Subcutaneous abdominal adipose tissue (tissue), 5 donors: ENCODE measurements at regions not wholly inside any gene's neighbourhood (a gene's known extent, or its start where the extent isn't known, plus 50 kb on each side); places are given as distances from the start of the nearest gene placed in this dataset.
"Not testable (repeated sequence)": the region's sequence is repeated elsewhere in the genome, so short reads cannot be mapped to it uniquely, and the experiment has no call there.

Experiments used
- H3K27ac ChIP-seq: one replicate; pipeline ENCODE4 v1.7.0; 2013; ENCODE audit warnings: low read depth, mild to moderate bottlenecking, inconsistent platforms, low read length, moderate library complexity
- H3K27me3 ChIP-seq, 5 donors: one replicate each; pipeline ENCODE4 v1.7.0; 2013; ENCODE audit warnings: low read length in 5 of 5, inconsistent platforms in 1 of 5; ENCODE audit not compliant: control insufficient read depth in 5 of 5, insufficient read depth in 4 of 5
- H3K36me3 ChIP-seq, 5 donors: one replicate each; pipeline ENCODE4 v1.7.0; 2013; ENCODE audit warnings: low read length in 5 of 5; ENCODE audit not compliant: control insufficient read depth in 5 of 5, insufficient read depth in 5 of 5
- H3K4me1 ChIP-seq, 5 donors: one replicate each; pipeline ENCODE4 v1.7.0; 2013; ENCODE audit warnings: low read length in 5 of 5, mild to moderate bottlenecking in 3 of 5, moderate library complexity in 1 of 5; ENCODE audit not compliant: control insufficient read depth in 5 of 5, insufficient read depth in 5 of 5
- H3K4me3 ChIP-seq, 5 donors: one replicate each; pipeline ENCODE4 v1.7.0; 2013; ENCODE audit warnings: low read length in 5 of 5, low read depth in 1 of 5
- H3K9ac ChIP-seq, 5 donors: one replicate each; pipeline ENCODE4 v1.7.0; 2013; ENCODE audit warnings: low read length in 5 of 5, mild to moderate bottlenecking in 4 of 5, moderate library complexity in 3 of 5
- H3K9me3 ChIP-seq, 5 donors: one replicate each; pipeline ENCODE4 v1.7.0; 2013; ENCODE audit warnings: low read length in 5 of 5; ENCODE audit not compliant: control insufficient read depth in 5 of 5
- donor health status: healthy.
- donor health status: healthy.
- donor health status: healthy.
- donor health status: healthy.
- donor health status: healthy.

DNA sequence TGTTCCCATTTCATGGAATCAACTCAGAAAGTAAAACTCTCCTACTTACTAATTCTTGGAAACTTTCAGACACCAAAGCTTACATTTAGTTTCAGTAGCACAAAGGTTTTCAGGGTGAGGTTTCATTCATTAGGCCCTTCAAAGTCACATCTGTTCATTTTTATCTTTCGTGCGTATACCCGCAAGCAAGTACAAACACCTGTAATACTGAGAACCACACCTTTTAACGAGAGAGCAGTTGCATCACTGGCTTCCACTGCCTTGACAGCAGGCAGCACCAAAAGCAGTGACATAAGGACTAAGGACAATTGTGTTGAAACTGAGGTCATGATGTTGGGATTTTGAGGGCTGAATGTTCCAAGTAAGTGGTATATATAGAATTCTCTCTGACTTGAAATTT is 60.5 kb downstream of the GOLGA6L22 start:
- H3K9ac ChIP-seq, H3K27me3 ChIP-seq, H3K36me3 ChIP-seq, H3K27ac ChIP-seq, H3K4me1 ChIP-seq, H3K9me3 ChIP-seq, H3K4me3 ChIP-seq: not testable (repeated sequence)

DNA sequence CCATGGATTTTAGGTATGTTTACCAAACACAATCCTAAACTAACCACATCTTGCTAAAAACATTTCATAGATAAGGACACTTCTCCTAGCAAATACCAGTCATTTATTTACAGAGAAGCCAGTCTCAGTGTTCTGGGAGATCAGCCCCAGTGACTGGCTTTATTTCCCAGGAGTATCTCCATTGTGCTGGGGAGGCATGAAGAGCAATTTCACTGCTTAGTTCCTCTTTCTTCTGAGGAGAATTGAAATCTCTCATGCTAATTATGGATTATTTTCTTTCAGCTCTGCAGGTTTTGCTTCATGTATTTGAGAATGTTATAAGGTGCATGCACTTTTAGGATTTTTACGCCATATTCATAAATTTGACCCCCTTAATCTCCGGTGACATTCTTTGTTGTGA is 67.8 kb downstream of the GOLGA6L22 start:
- not testable (repeated sequence) for H3K4me1 ChIP-seq, H3K9ac ChIP-seq, H3K9me3 ChIP-seq, H3K27me3 ChIP-seq, H3K36me3 ChIP-seq, H3K4me3 ChIP-seq, H3K27ac ChIP-seq

DNA sequence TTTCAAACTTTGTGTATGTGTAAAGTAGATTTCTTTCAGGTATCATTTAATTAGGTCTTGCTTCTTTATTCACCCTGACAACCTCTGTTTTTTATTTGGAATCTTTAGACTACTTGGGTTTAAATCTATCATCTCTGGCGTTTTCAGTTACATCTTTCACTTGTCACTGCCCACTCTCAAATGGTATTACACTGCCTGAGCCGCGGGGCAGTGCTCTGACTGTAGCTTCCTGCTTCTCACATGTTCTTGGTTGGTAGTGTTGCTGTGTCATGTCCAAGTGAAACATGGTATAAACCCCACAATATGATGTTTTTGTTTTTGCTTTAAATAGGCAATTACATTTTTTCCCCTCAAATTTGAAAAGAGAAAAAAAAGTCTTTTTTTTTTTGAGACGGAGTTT is 68.3 kb downstream of the GOLGA6L22 start:
- H3K27ac ChIP-seq, H3K4me3 ChIP-seq, H3K4me1 ChIP-seq, H3K9me3 ChIP-seq, H3K36me3 ChIP-seq, H3K9ac ChIP-seq, H3K27me3 ChIP-seq: not testable (repeated sequence)

DNA sequence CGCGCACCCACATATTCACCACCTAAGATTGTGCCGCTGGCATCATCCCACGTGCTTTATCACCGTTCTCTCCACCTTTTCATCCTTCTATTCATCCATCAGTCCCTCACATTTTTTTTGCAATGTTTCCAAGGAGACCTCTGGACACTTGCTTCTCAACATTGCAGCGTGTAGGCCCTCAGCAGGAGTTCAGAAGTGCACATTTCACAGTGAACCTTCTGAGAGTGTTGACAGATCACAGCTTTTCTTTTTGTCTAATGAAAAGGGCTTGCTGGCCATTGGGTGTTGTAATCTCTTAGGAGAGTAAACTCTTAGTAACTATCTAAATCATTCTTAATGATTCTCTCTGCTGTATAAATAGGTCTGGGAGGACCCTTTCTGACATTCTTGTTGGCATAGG is 70.5 kb downstream of the GOLGA6L22 start:
- H3K36me3 ChIP-seq, H3K4me1 ChIP-seq, H3K9ac ChIP-seq, H3K4me3 ChIP-seq, H3K27me3 ChIP-seq, H3K27ac ChIP-seq, H3K9me3 ChIP-seq: not testable (repeated sequence)

DNA sequence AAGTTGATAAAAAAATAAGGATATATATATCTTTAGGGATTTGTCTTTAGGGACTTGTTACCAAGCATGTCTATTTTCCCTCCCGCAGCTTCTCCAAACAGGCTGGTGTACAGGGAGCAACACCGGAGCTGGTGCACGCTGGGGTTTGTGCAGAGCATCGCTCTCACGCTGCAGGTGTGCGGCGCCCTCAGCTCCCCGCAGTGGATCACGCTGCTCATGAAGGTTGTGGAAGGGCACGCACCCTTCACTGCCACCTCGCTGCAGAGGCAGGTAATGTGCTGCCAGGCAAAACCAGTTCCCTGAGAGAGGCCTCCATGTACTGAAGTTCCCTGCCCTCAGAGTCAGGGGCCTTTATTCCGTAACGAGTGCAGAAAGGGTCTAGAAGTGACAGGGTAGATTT is 101.0 kb downstream of the GOLGA6L22 start:
- not testable (repeated sequence) for H3K4me1 ChIP-seq, H3K9me3 ChIP-seq, H3K27ac ChIP-seq, H3K4me3 ChIP-seq, H3K27me3 ChIP-seq, H3K9ac ChIP-seq
- peaks cover 0 to 12% (median 0%) of the 10 kb centered on the region in 5 donors for H3K36me3 ChIP-seq

DNA sequence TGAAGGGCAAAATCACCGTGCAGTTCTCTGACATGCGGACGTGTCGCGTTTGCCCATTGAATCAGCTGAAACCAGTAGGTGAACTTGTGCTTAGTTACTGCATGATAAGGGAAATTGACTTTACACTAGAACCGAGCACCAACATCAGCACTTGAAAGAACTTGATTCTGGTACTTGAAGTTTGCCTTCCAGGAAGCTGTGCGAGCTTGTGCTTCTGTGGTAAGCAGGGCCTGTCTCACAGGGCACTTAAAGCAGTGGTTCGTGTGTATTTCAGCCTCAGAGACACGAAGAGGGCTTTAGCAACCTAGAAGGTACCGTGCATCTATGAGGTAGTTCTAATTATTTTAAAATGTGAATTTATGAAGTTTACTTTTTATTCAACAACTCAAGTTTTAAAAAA is 103.0 kb downstream of the GOLGA6L22 start:
- H3K9ac ChIP-seq, H3K4me1 ChIP-seq, H3K27ac ChIP-seq, H3K4me3 ChIP-seq, H3K27me3 ChIP-seq, H3K9me3 ChIP-seq: not testable (repeated sequence)
- peaks cover 0 to 12% (median 0%) of the 10 kb centered on the region in 5 donors for H3K36me3 ChIP-seq

DNA sequence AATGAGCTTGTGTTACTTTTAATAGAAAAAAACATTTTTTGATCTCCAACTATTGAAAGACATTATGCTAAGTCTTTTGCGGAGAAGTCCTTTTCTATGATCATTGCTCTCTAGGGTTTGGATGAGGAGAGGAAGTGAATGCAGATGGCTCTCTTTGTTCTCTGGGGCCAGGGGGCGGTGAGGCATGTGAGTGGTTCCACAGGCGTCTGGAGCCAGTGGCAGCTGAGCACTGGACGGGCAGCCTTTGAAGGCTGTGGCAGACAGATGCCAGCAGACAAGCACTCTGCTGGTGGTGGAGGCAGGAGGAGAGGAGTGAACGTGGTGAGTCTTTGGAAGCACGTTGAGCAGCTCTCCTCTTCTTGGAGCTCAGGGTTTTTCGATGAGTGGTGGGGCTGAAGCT is 107.8 kb downstream of the GOLGA6L22 start:
- not testable (repeated sequence) for H3K9ac ChIP-seq, H3K36me3 ChIP-seq, H3K4me3 ChIP-seq

DNA sequence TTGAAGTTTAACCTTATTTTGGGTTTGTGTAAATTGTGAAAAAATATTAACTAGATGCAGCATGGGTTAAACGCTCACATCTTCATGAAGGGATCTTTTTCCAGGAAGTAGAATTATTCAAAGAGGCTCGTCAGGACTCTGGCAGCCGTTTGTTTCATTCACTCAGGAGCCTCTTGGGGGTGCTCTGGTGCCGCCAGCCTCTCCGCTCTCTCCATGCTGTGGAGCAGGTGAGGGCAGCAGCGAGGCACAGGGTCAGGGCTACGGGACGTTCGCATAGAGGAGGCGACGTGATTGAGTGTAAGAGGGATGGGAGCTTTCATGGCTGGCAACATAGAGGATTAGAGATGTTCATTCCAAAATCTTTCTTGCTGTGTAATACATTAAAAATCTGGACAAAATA is 110.8 kb downstream of the GOLGA6L22 start:
- not testable (repeated sequence) for H3K27ac ChIP-seq, H3K4me1 ChIP-seq, H3K9me3 ChIP-seq, H3K4me3 ChIP-seq, H3K27me3 ChIP-seq, H3K9ac ChIP-seq
- H3K36me3 ChIP-seq, result peaks cover 0 to 17% (median 8%) of the 10 kb centered on the region in 5 donors

More for the DNA sequence above, 107.8 kb downstream of the GOLGA6L22 start:
- not testable (repeated sequence) for H3K4me1 ChIP-seq, H3K27ac ChIP-seq, H3K9me3 ChIP-seq, H3K27me3 ChIP-seq

DNA sequence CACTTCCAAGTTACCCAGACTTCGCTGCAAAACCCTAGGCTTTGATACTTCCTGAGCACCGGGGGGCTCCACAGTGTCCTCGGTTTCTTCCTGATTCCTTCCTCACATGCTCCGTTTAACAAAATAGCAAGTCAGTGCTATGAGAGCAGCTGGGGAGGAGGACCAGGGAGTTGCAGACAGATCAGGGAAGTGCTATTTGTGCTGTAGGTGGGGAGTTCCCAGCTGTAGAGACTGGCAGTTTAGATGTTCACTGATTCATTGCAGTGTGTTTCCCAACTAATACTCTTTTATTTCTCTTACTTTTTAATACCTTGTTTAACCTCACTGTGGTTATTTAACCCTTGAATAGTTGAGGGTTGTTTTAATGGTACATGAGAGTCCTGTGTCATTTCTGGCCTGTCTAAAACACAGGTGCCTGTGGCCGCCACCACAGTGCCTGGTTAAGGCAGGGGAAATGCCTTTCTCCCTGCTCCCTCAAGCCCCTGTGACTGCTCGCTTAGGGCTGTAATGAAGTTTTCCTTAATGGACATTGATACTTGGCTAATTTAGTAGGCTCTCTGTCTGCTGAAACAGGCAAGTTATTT is 113.5 kb downstream of the GOLGA6L22 start:
- not testable (repeated sequence) for H3K9ac ChIP-seq, H3K27ac ChIP-seq, H3K9me3 ChIP-seq, H3K27me3 ChIP-seq, H3K4me1 ChIP-seq, H3K4me3 ChIP-seq
- H3K36me3 ChIP-seq, result peaks cover 0 to 17% (median 8%) of the 10 kb centered on the region in 5 donors

DNA sequence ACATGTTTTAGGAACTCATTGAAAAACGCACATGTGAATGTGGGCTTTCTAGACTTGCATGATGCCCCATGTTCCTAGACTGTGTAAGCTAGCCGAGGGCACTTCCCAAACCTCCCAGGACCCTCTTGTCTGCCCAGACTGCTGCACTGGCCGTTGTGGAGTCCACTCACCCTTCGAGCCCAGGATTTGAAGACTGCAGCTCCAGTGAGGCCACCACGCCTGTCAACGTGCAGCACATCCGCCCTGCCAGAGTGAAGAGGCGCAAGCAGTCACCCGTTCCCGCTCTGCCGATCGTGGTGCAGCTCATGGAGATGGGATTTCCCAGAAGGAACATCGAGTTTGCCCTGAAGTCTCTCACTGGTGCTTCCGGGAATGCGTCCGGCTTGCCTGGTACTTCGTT is 114.1 kb downstream of the GOLGA6L22 start:
- H3K27me3 ChIP-seq, H3K9ac ChIP-seq, H3K9me3 ChIP-seq, H3K27ac ChIP-seq, H3K4me3 ChIP-seq, H3K4me1 ChIP-seq: not testable (repeated sequence)
- peaks cover 0 to 17% (median 8%) of the 10 kb centered on the region in 5 donors for H3K36me3 ChIP-seq

DNA sequence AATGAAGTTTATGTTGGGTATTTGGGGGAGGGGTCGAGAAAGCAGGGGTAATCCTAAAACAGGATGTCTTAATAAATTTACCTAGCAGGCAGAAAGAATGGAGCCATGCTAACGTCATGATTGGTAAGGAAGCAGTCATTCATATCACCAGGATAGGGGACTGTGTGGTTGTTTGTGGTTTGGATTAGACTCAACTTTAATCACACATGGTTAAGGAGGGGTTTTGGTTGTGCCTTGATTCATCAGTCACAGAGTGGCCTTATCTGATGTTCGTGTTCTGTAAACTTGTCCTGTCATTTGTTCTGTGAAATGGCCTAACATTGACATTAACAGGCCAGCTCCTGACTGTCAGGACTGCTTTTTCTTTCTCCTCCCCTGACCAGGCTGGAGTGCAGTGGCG is 119.1 kb downstream of the GOLGA6L22 start:
- not testable (repeated sequence) for H3K27ac ChIP-seq, H3K9ac ChIP-seq, H3K4me3 ChIP-seq, H3K4me1 ChIP-seq, H3K9me3 ChIP-seq, H3K36me3 ChIP-seq, H3K27me3 ChIP-seq
